HCT116 (cell line): ENCODE measurements at regions not wholly inside any gene's neighbourhood (a gene's known extent, or its start where the extent isn't known, plus 50 kb on each side); places are given as distances from the start of the nearest gene placed in this dataset.

Source experiments
- ATAC-seq: fragments of 200-7000 bp; cut with Tn5 transposase; 2 replicates; pipeline ENCODE4 v1.9.1; 2020; ENCODE audit warnings: mild to moderate bottlenecking, moderate library complexity
- BruUV-seq: library from RNA; stranded (reverse); fragments of 400-500 nt; replicated peaks from 2 replicates; lab custom pipeline; 2021; lab: Mats Ljungman, UMichigan
- CTCF ChIA-PET: fragments of 300-600 bp; sonication (Branson Sonifier 250); formaldehyde crosslinking; loops from one replicate; lab custom pipeline; 2021; ENCODE audit warnings: antibody characterized with exemption; lab: Charles Lee
- POLR2A ChIA-PET: fragments of 300-600, 350-600 bp; sonication (Branson Sonifier 250); formaldehyde crosslinking; loops from one replicate; lab custom pipeline; 2021; ENCODE audit warnings: antibody characterized with exemption; lab: Charles Lee
- RAD21 ChIA-PET, 2 experiments: fragments of 300-600 bp; sonication (Branson Sonifier 250); formaldehyde crosslinking; loops; one replicate each; lab custom pipeline; 2023; ENCODE audit warnings: low total read pairs in 2 of 2; ENCODE audit not compliant: uncharacterized antibody in 2 of 2, unreplicated experiment in 2 of 2, low non-redundant PET in 1 of 2; lab: Charles Lee
- DNase-seq: peaks from one replicate; pipeline ENCODE4 v3.0.0-alpha.2; 2010; ENCODE audit warnings: low read depth, low spot score
- H2AFZ ChIP-seq: fragments of 200-600 bp; shearing (Covaris generic), sonication (generic); 2 replicates; pipeline ENCODE4 v1.6.1; 2017; ENCODE audit warnings: low read depth, mixed run types, mixed read lengths, antibody characterized with exemption, low read length; ENCODE audit not compliant: poor library complexity, severe bottlenecking
- H3K27ac ChIP-seq: 2 replicates; pipeline ENCODE4 v1.5.1; 2012; ENCODE audit warnings: low read depth, low read length
- H3K27me3 ChIP-seq: fragments of 200-600 bp; sonication (generic); 2 replicates; pipeline ENCODE4 v1.6.1; 2016; ENCODE audit warnings: mixed run types, low read length, mixed read lengths; ENCODE audit not compliant: insufficient read depth
- H3K36me3 ChIP-seq, 2 experiments: fragments of 200-500 bp in 1 of 2; fragments of 200-600 bp in 1 of 2; sonication (Bioruptor generic) in 1 of 2; sonication (generic) in 1 of 2; 2 replicates each; pipeline versions ENCODE4 v1.5.1 to v1.6.1; 2014 to 2016; ENCODE audit warnings: low read length in 2 of 2, inconsistent platforms in 1 of 2, mixed read lengths in 1 of 2, mixed run types in 1 of 2; ENCODE audit not compliant: insufficient read depth in 2 of 2, control insufficient read depth in 1 of 2
- H3K4me1 ChIP-seq, 2 experiments: fragments of 200-600 bp in 1 of 2; sonication (generic) in 1 of 2; 2 replicates each; pipeline versions ENCODE4 v1.5.1 to v1.6.1; 2012 to 2017; ENCODE audit warnings: low read length in 2 of 2, inconsistent platforms in 1 of 2, mild to moderate bottlenecking in 1 of 2, mixed read lengths in 1 of 2, mixed run types in 1 of 2, moderate library complexity in 1 of 2; ENCODE audit not compliant: insufficient read depth in 2 of 2, control insufficient read depth in 1 of 2
- H3K4me2 ChIP-seq: fragments of 200-600 bp; sonication (generic); 2 replicates; pipeline ENCODE4 v1.6.1; 2017; ENCODE audit warnings: mixed run types, low read length, mixed read lengths
- H3K4me3 ChIP-seq, 2 experiments: fragments of 200-600 bp in 1 of 2; sonication (generic) in 1 of 2; replicated peaks in 1 of 2; 2 replicates each; pipeline ENCODE4 v1.5.1; 2011 to 2016; ENCODE audit warnings: low read length in 2 of 2, control low read depth in 1 of 2, low read depth in 1 of 2, mild to moderate bottlenecking in 1 of 2, mixed read lengths in 1 of 2, mixed run types in 1 of 2
- H3K79me2 ChIP-seq: fragments of 200-600 bp; sonication (generic); 2 replicates; pipeline ENCODE4 v1.6.1; 2017; ENCODE audit warnings: mild to moderate bottlenecking, mixed run types, low read length, moderate library complexity, mixed read lengths; ENCODE audit not compliant: insufficient read depth
- H3K9ac ChIP-seq: fragments of 200-600 bp; sonication (generic); 2 replicates; pipeline ENCODE4 v1.6.1; 2016; ENCODE audit warnings: low read length, mixed read lengths
- H3K9me2 ChIP-seq: fragments of 200-600 bp; sonication (generic), shearing (Covaris generic); 2 replicates; pipeline ENCODE4 v1.6.1; 2017; ENCODE audit warnings: mixed run types, mild to moderate bottlenecking, moderate library complexity; ENCODE audit not compliant: insufficient read depth
- H3K9me3 ChIP-seq, 2 experiments: fragments of 200-500 bp in 1 of 2; fragments of 200-600 bp in 1 of 2; sonication (Bioruptor generic) in 1 of 2; sonication (generic) in 1 of 2; 2 replicates each; pipeline ENCODE4 v1.6.1; 2014 to 2017; ENCODE audit warnings: low read length in 2 of 2, mixed read lengths in 2 of 2, inconsistent platforms in 1 of 2, low read depth in 1 of 2, mild to moderate bottlenecking in 1 of 2, mixed run types in 1 of 2, moderate library complexity in 1 of 2; ENCODE audit not compliant: control insufficient read depth in 1 of 2, insufficient read depth in 1 of 2
- H4K20me1 ChIP-seq: fragments of 200-600 bp; sonication (generic), shearing (Covaris generic); 2 replicates; pipeline ENCODE4 v1.6.1; 2017; ENCODE audit warnings: mixed run types, mild to moderate bottlenecking, moderate library complexity; ENCODE audit not compliant: insufficient read depth
- ATF3 ChIP-seq: IDR thresholded peaks from 2 replicates; pipeline ENCODE4 v1.6.1; 2012
- CBX3 ChIP-seq: IDR thresholded peaks from 2 replicates; pipeline ENCODE4 v1.6.1; 2012; ENCODE audit warnings: low read depth
- CEBPB ChIP-seq: IDR thresholded peaks from 2 replicates; pipeline ENCODE4 v1.6.1; 2012; ENCODE audit warnings: low read depth
- CTCF ChIP-seq, 3 experiments: fragments of 200-600 bp in 1 of 3; sonication (generic) in 1 of 3; IDR thresholded peaks in 2 of 3; conservative IDR thresholded peaks in 1 of 3; 2 replicates each; pipeline ENCODE4 v1.5.1; 2012 to 2017; ENCODE audit warnings: low read depth in 2 of 3, low read length in 2 of 3, antibody characterized with exemption in 1 of 3, borderline replicate concordance in 1 of 3, control low read depth in 1 of 3, mild to moderate bottlenecking in 1 of 3, mixed read lengths in 1 of 3, mixed run types in 1 of 3, moderate library complexity in 1 of 3; ENCODE audit not compliant: insufficient read depth in 1 of 3
- EZH2 ChIP-seq: fragments of 200-600 bp; sonication (generic); IDR thresholded peaks from 2 replicates; pipeline ENCODE4 v1.6.1; 2017; ENCODE audit warnings: antibody characterized with exemption, mixed run types
- JUND ChIP-seq: IDR thresholded peaks from 2 replicates; pipeline ENCODE4 v1.6.1; 2012
- MAX ChIP-seq: IDR thresholded peaks from 2 replicates; pipeline ENCODE4 v1.6.1; 2012
- POLR2AphosphoS5 ChIP-seq: IDR thresholded peaks from 2 replicates; pipeline ENCODE4 v1.6.1; 2011; ENCODE audit warnings: mild to moderate bottlenecking, low read depth, low read length, moderate library complexity
- RAD21 ChIP-seq: IDR thresholded peaks from 2 replicates; pipeline ENCODE4 v1.6.1; 2012; ENCODE audit warnings: low read depth, mild to moderate bottlenecking
- REST ChIP-seq: IDR thresholded peaks from 2 replicates; pipeline ENCODE4 v1.6.1; 2012; ENCODE audit warnings: low read depth
- SP1 ChIP-seq: IDR thresholded peaks from 2 replicates; pipeline ENCODE4 v1.6.1; 2012; ENCODE audit warnings: low read depth
- SRF ChIP-seq: IDR thresholded peaks from 2 replicates; pipeline ENCODE4 v1.6.1; 2012; ENCODE audit warnings: low read depth
- TCF7L2 ChIP-seq: IDR thresholded peaks from 2 replicates; pipeline ENCODE4 v1.7.0; 2011; ENCODE audit warnings: borderline replicate concordance, inconsistent platforms; ENCODE audit not compliant: insufficient read depth, insufficient read length; ENCODE audit errors: extremely low read depth
- YY1 ChIP-seq: IDR thresholded peaks from 2 replicates; pipeline ENCODE4 v1.6.1; 2011; ENCODE audit warnings: low read length, low read depth, moderate library complexity, mild to moderate bottlenecking; ENCODE audit not compliant: insufficient replicate concordance; ENCODE audit errors: extremely low read depth
- ZBTB33 ChIP-seq: IDR thresholded peaks from 2 replicates; pipeline ENCODE4 v1.6.1; 2011; ENCODE audit warnings: mild to moderate bottlenecking, low read length, moderate library complexity; ENCODE audit not compliant: insufficient replicate concordance; ENCODE audit errors: extremely low read depth
- ZFX ChIP-seq: fragments of 450-650 bp; IDR thresholded peaks from 2 replicates; pipeline ENCODE4 v1.6.1; 2017
- intact Hi-C: fragments of 100-400 bp; cut with micrococcal nuclease; formaldehyde crosslinking; loops from 2 replicates; pipeline ENCODE4 v1.10.0; 2022

- H3K79me2 ChIP-seq = no peaks in the 10 kb centered on the region
- ChIA-PET RAD21 (no interaction called here), CTCF (no interaction called here), POLR2A (no interaction called here)
- no peak for ATAC-seq
- H3K27me3 ChIP-seq = no peaks in the 10 kb centered on the region
- intact Hi-C loops = no loop called here
- no peak overlapping the region for H2AFZ ChIP-seq
- H3K9ac ChIP-seq = no peak overlapping the region
- no TSS peak for BruUV-seq
- TF ChIP-seq REST = no peak
- TF ChIP-seq ZFX = no peak
- no peak for TF ChIP-seq CTCF (IDR thresholded peaks at IDR 0.05 in 2 of 3, conservative IDR thresholded peaks at IDR 0.05 in 1 of 3; ENCODE audit: borderline replicate concordance in 1 of 3, insufficient read depth in 1 of 3, low read depth in 2 of 3, low read length in 2 of 3)
- TF ChIP-seq ATF3 = no peak
- TF ChIP-seq TCF7L2 = no peak
- TF ChIP-seq CEBPB = no peak
- no peak for TF ChIP-seq RAD21
- no peak for TF ChIP-seq SP1
- no peak for TF ChIP-seq SRF
- TF ChIP-seq JUND = no peak
- TF ChIP-seq POLR2AphosphoS5 = no peak
- TF ChIP-seq CBX3 = no peak
- no peak for TF ChIP-seq YY1
- no peak for TF ChIP-seq EZH2
- TF ChIP-seq ZBTB33 = no peak
- TF ChIP-seq MAX = no peak
- no peak overlapping the region for H3K4me3 ChIP-seq
- no peaks in the 10 kb centered on the region for H3K9me3 ChIP-seq
- no peaks in the 10 kb centered on the region for H3K36me3 ChIP-seq
- H4K20me1 ChIP-seq = no peaks in the 10 kb centered on the region
- no peaks in the 10 kb centered on the region for H3K4me1 ChIP-seq
- no peak overlapping the region for H3K27ac ChIP-seq
- DNase-seq = no peak
- H3K4me2 ChIP-seq = no peak overlapping the region
- no peaks in the 10 kb centered on the region for H3K9me2 ChIP-seq
These were observed 776.4 kb downstream of the EPHA4 start for GRCh38 chr2:220795705-220796104.
